Muscle of leg (tissue), 3 donors: ENCODE measurements at regions not wholly inside any gene's neighbourhood (a gene's known extent, or its start where the extent isn't known, plus 50 kb on each side); places are given as distances from the start of the nearest gene placed in this dataset.
A peak's percentile ranks its signal among the peaks of the same experiment; 100 is the strongest.

ENCODE experiments used
- DNase-seq: peaks from one replicate; pipeline ENCODE4 v3.0.0; 2013
- H3K27ac ChIP-seq: one replicate; pipeline ENCODE4 v1.5.1; 2013; ENCODE audit warnings: mild to moderate bottlenecking, low read length, control low read depth
- H3K27me3 ChIP-seq: one replicate; pipeline ENCODE4 v1.6.1; 2013; ENCODE audit warnings: low read length; ENCODE audit not compliant: control insufficient read depth, insufficient read depth
- H3K36me3 ChIP-seq: one replicate; pipeline ENCODE4 v1.6.1; 2013; ENCODE audit warnings: low read length; ENCODE audit not compliant: control insufficient read depth, insufficient read depth
- H3K4me1 ChIP-seq: one replicate; pipeline ENCODE4 v1.6.1; 2013; ENCODE audit warnings: low read length; ENCODE audit not compliant: control insufficient read depth, insufficient read depth
- H3K4me3 ChIP-seq: one replicate; pipeline ENCODE4 v1.5.1; 2013; ENCODE audit warnings: low read length, control low read depth
- H3K9me3 ChIP-seq: replicated peaks from 2 replicates; pipeline ENCODE4 v1.6.1; 2013; ENCODE audit warnings: low read depth, low read length; ENCODE audit not compliant: control insufficient read depth
- WGBS: methylation state at CpG from one replicate; pipeline ENCODE4 v1.1.5; 2013; ENCODE audit warnings: missing lambda C conversion rate; ENCODE audit not compliant: insufficient coverage; 5-methylcytosine and 5-hydroxymethylcytosine counted together

DNA sequence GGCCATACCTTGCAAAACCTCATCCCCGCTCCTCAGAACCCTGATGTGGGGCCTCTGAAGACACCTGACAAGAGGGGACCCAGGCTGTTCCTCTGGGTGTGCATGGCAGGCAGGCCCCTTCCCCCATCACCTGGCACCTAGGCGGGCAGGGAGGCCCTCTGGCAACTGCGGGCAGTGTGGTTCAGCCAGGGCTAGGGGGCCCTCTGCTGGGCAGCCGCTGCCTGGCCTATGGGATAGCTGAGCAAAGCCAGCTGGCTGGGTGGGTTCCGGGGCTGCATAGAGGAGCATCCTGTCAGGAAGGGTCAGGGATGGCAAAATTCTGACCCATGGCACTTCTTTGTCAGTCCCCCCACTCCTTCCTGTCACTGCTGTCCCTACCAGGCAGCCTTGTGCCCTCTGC is 228.7 kb upstream of the ASIC2 start:
- no CpG with 5 or more reads among the region's 5 CpGs for WGBS
- Histone ChIP-seq H3K36me3 (no peaks in the 10 kb centered on the region), H3K9me3 (no peaks in the 10 kb centered on the region), H3K4me1 (no peaks in the 10 kb centered on the region), H3K4me3 (no peak overlapping the region), H3K27me3 (no peaks in the 10 kb centered on the region), H3K27ac (no peak overlapping the region)
- no peak for DNase-seq

DNA sequence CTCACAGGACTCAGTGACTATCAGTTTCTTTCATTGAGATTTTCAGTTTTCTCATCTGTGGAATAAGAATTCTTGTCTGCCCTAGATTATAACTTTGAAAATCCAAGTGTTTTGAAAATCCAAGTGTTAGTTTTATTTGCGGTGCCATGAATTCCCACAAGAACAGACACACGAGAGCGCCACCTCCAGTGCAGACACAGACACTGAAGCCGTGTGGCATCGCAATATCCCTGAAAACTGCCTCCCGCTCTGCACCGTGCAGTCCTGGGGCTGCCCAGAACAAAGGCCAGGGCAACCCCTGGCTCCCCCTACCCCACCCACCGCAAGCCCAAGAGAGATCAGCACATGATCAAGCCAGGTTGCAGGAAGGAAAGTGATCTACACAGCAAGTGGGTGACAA is 229.5 kb upstream of the ASIC2 start:
- H3K27me3 ChIP-seq: no peaks in the 10 kb centered on the region

GRCh38 chr17:33523577-33523981 is 230.5 kb upstream of the ASIC2 start:
- H3K36me3 ChIP-seq: no peaks in the 10 kb centered on the region
- DNase-seq: peak; percentile 81
- no peaks in the 10 kb centered on the region for H3K27me3 ChIP-seq
- no peak overlapping the region for H3K4me3 ChIP-seq
- peak overlapping the region; percentile 47 for H3K27ac ChIP-seq
- H3K4me1 ChIP-seq: no peaks in the 10 kb centered on the region
- peaks cover 2% of the 10 kb centered on the region for H3K9me3 ChIP-seq
- 28% methylated on average over 3 of the region's 5 CpGs for WGBS

More for the DNA sequence above, 229.5 kb upstream of the ASIC2 start:
- Histone ChIP-seq H3K4me1 (no peaks in the 10 kb centered on the region), H3K9me3 (peaks cover 2% of the 10 kb centered on the region), H3K27ac (no peak overlapping the region), H3K4me3 (no peak overlapping the region), H3K36me3 (no peaks in the 10 kb centered on the region)
- no CpG with 5 or more reads among the region's 8 CpGs for WGBS
- no peak for DNase-seq

GRCh38 chr17:33525186-33525585 is 232.1 kb upstream of the ASIC2 start:
- 37% methylated on average over 3 of the region's 7 CpGs for WGBS
- peaks cover 2% of the 10 kb centered on the region for H3K9me3 ChIP-seq
- H3K27ac ChIP-seq: no peak overlapping the region
- H3K27me3 ChIP-seq: no peaks in the 10 kb centered on the region
- H3K36me3 ChIP-seq: no peaks in the 10 kb centered on the region
- no peak overlapping the region for H3K4me3 ChIP-seq
- no peak for DNase-seq
- no peaks in the 10 kb centered on the region for H3K4me1 ChIP-seq

- 67% methylated on average over 1 of the region's 5 CpGs for WGBS
- Histone ChIP-seq H3K27ac (no peak overlapping the region), H3K4me3 (no peak overlapping the region), H3K9me3 (peaks cover 2% of the 10 kb centered on the region), H3K27me3 (no peaks in the 10 kb centered on the region), H3K36me3 (no peaks in the 10 kb centered on the region), H3K4me1 (no peaks in the 10 kb centered on the region)
- no peak for DNase-seq
Observed at GRCh38 chr17:33526717-33527116, 233.6 kb upstream of the ASIC2 start.

DNA sequence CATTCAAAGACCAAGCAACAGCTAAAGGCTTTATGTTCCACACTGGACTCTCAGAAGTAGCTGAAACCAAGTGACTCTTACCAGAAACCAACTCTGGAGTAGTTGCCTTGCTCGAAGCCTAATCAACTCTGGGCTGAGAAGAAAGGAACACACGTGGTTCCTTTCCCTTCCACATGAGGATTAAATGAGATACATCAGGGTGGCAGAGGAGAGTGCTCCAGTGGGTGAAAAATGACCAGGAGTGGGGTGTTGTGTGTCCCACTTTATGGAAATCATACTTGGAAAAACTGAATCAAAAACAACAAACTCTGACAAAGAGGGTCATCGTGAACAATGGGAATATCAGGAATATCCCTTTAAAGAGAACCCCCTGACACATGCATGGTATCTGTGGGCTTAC is 234.2 kb upstream of the ASIC2 start:
- no peaks in the 10 kb centered on the region for H3K36me3 ChIP-seq
- no peak overlapping the region for H3K4me3 ChIP-seq
- no peaks in the 10 kb centered on the region for H3K27me3 ChIP-seq
- no peak overlapping the region for H3K27ac ChIP-seq
- no CpG with 5 or more reads among the region's 3 CpGs for WGBS
- peaks cover 2% of the 10 kb centered on the region for H3K9me3 ChIP-seq
- no peaks in the 10 kb centered on the region for H3K4me1 ChIP-seq
- DNase-seq: no peak

GRCh38 chr17:33528846-33529245 is 235.8 kb upstream of the ASIC2 start:
- H3K27me3 ChIP-seq: peaks cover 2% of the 10 kb centered on the region
- no peak overlapping the region for H3K4me3 ChIP-seq
- 13% methylated on average over 1 of the region's 1 CpG for WGBS
- peak; percentile 72 for DNase-seq
- H3K9me3 ChIP-seq: peaks cover 2% of the 10 kb centered on the region
- no peak overlapping the region for H3K27ac ChIP-seq
- H3K4me1 ChIP-seq: no peaks in the 10 kb centered on the region
- no peaks in the 10 kb centered on the region for H3K36me3 ChIP-seq

DNA sequence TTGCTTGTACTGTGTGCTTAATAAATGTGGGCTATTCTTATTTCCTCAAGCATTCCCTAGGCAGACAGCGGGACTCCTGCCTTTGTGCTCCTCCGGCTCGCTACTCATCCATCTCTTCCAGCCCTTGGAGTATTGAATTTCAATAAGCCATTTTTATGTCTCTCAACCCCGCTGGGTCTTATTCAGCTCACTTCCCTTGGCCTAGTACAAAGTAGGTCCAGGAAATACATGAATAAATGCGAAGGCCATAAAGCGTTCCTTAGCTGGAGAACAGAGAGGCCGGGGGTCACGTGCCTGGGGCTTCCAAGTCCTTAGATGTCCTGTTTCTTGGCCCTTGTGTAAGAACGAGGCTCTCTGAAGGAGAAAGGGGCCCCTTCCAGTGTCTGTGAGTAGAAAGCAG is 236.7 kb upstream of the ASIC2 start:
- no peak overlapping the region for H3K27ac ChIP-seq
- no peaks in the 10 kb centered on the region for H3K4me1 ChIP-seq
- peaks cover 2% of the 10 kb centered on the region for H3K9me3 ChIP-seq
- peak; percentile 43 for DNase-seq
- peaks cover 2% of the 10 kb centered on the region for H3K27me3 ChIP-seq
- H3K36me3 ChIP-seq: no peaks in the 10 kb centered on the region
- no peak overlapping the region for H3K4me3 ChIP-seq
- WGBS: 22% methylated on average over 4 of the region's 9 CpGs

- H3K27ac ChIP-seq: no peak overlapping the region
- peaks cover 2% of the 10 kb centered on the region for H3K27me3 ChIP-seq
- DNase-seq: no peak
- no peak overlapping the region for H3K4me3 ChIP-seq
- H3K9me3 ChIP-seq: peaks cover 2% of the 10 kb centered on the region
- H3K4me1 ChIP-seq: no peaks in the 10 kb centered on the region
- H3K36me3 ChIP-seq: no peaks in the 10 kb centered on the region
- 77% methylated on average over 3 of the region's 6 CpGs for WGBS
Observed at GRCh38 chr17:33531311-33531710, 238.2 kb upstream of the ASIC2 start.

- H3K4me3 ChIP-seq: no peak overlapping the region
- H3K27ac ChIP-seq: no peak overlapping the region
- H3K9me3 ChIP-seq: no peaks in the 10 kb centered on the region
- H3K36me3 ChIP-seq: no peaks in the 10 kb centered on the region
- H3K27me3 ChIP-seq: peaks cover 2% of the 10 kb centered on the region
- DNase-seq: no peak
- WGBS: 70% methylated on average over 4 of the region's 9 CpGs
- no peaks in the 10 kb centered on the region for H3K4me1 ChIP-seq
Observed at GRCh38 chr17:33534087-33534486, 241.0 kb upstream of the ASIC2 start.

DNA sequence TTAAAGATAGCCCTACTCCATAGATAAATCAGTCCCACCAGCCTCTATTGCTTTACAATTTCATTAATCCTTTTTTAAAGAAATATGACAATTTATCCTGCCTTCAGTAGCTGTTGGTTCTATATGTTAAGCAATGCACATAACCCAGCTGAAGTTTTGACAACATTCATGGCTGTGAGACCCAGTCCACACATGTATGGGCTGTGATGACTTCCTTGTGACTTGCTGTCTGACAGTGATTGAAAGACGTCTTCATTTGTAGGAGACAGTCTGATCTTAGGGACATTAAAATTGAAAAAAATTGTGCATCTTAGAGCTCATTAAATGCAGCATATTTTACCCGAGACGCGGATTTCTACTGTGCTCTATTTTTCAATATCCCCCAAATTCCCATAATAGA is 252.0 kb upstream of the ASIC2 start:
- Histone ChIP-seq H3K4me1 (no peaks in the 10 kb centered on the region), H3K9me3 (no peaks in the 10 kb centered on the region), H3K36me3 (no peaks in the 10 kb centered on the region), H3K27me3 (peaks cover 12% of the 10 kb centered on the region), H3K4me3 (no peak overlapping the region), H3K27ac (no peak overlapping the region)
- DNase-seq: no peak
- 68% methylated on average over 4 of the region's 4 CpGs for WGBS
